ENCODE measurements at regions not wholly inside any gene's neighbourhood (a gene's known extent, or its start where the extent isn't known, plus 50 kb on each side); places are given as distances from the start of the nearest gene placed in this dataset.

DNA sequence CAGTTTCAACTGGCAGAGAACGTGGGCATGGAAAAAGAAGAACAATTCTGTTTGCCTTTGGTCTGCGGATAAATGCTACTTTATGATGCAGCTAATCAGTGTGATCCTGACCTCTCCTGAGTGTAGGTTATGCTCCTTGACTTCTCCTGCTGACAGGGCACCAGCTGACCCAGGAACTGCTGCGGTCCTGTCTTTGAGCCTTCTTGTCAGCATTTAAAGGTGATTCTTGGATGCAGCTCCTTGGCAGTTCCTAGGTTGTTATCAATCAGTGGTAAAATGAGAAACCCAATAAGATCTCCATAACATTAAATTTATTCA lies 150.3 kb upstream of the FGF10 start:
- TF ChIP-seq PPARA (CRISPR knock-in tag; IDR thresholded peaks at IDR 0.05; ENCODE audit: borderline replicate concordance) (no peak), RARB (CRISPR knock-in tag; IDR thresholded peaks at IDR 0.05) (no peak), ZFP3 (CRISPR knock-in tag; IDR thresholded peaks at IDR 0.05) (no peak), GLIS3 (CRISPR knock-in tag; IDR thresholded peaks at IDR 0.05) (no peak), ARNTL (CRISPR knock-in tag; IDR thresholded peaks at IDR 0.05; ENCODE audit: borderline replicate concordance, low read depth) (no peak), ZNF565 (CRISPR knock-in tag; conservative IDR thresholded peaks at IDR 0.05; ENCODE audit: low read depth) (no peak), ESRRG (CRISPR knock-in tag; IDR thresholded peaks at IDR 0.05) (no peak)
- TF ChIP-seq, protein P1, sequence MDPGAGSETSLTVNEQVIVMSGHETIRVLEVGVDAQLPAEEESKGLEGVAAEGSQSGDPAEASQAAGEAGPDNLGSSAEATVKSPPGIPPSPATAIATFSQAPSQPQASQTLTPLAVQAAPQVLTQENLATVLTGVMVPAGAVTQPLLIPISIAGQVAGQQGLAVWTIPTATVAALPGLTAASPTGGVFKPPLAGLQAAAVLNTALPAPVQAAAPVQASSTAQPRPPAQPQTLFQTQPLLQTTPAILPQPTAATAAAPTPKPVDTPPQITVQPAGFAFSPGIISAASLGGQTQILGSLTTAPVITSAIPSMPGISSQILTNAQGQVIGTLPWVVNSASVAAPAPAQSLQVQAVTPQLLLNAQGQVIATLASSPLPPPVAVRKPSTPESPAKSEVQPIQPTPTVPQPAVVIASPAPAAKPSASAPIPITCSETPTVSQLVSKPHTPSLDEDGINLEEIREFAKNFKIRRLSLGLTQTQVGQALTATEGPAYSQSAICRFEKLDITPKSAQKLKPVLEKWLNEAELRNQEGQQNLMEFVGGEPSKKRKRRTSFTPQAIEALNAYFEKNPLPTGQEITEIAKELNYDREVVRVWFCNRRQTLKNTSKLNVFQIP (CRISPR knock-in tag; IDR thresholded peaks at IDR 0.05; ENCODE audit: borderline replicate concordance, low read depth), result no peak
- TF ChIP-seq, protein P2, sequence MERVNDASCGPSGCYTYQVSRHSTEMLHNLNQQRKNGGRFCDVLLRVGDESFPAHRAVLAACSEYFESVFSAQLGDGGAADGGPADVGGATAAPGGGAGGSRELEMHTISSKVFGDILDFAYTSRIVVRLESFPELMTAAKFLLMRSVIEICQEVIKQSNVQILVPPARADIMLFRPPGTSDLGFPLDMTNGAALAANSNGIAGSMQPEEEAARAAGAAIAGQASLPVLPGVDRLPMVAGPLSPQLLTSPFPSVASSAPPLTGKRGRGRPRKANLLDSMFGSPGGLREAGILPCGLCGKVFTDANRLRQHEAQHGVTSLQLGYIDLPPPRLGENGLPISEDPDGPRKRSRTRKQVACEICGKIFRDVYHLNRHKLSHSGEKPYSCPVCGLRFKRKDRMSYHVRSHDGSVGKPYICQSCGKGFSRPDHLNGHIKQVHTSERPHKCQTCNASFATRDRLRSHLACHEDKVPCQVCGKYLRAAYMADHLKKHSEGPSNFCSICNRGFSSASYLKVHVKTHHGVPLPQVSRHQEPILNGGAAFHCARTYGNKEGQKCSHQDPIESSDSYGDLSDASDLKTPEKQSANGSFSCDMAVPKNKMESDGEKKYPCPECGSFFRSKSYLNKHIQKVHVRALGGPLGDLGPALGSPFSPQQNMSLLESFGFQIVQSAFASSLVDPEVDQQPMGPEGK (CRISPR knock-in tag; IDR thresholded peaks at IDR 0.05; ENCODE audit: borderline replicate concordance), result no peak
- TF ChIP-seq, protein P3, sequence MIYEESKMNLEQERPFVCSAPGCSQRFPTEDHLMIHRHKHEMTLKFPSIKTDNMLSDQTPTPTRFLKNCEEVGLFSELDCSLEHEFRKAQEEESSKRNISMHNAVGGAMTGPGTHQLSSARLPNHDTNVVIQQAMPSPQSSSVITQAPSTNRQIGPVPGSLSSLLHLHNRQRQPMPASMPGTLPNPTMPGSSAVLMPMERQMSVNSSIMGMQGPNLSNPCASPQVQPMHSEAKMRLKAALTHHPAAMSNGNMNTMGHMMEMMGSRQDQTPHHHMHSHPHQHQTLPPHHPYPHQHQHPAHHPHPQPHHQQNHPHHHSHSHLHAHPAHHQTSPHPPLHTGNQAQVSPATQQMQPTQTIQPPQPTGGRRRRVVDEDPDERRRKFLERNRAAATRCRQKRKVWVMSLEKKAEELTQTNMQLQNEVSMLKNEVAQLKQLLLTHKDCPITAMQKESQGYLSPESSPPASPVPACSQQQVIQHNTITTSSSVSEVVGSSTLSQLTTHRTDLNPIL (CRISPR knock-in tag; IDR thresholded peaks at IDR 0.05; ENCODE audit: low read depth), result no peak
